Sigmoid colon (tissue), 4 donors: ENCODE measurements at regions not wholly inside any gene's neighbourhood (a gene's known extent, or its start where the extent isn't known, plus 50 kb on each side); places are given as distances from the start of the nearest gene placed in this dataset.

ENCODE experiments used
- CTCF ChIP-seq, 4 experiments: fragments of 450-650 bp in 3 of 4; fragments of 200-600 bp in 1 of 4; IDR thresholded peaks; one replicate each; pipeline ENCODE4 v1.5.1; 2016 to 2019; ENCODE audit warnings: antibody characterized with exemption in 4 of 4, mild to moderate bottlenecking in 3 of 4, moderate library complexity in 2 of 4
- POLR2A ChIP-seq, 2 donors: fragments of 450-650 bp; IDR thresholded peaks; one replicate each; pipeline ENCODE4 v1.6.1; 2016; ENCODE audit warnings: antibody characterized with exemption in 2 of 2, mild to moderate bottlenecking in 2 of 2, moderate library complexity in 2 of 2
- POLR2AphosphoS5 ChIP-seq, 4 donors: sonication (generic); formaldehyde crosslinking; IDR thresholded peaks; one replicate each; pipeline ENCODE4 v1.6.1; 2017; ENCODE audit warnings: antibody characterized with exemption in 4 of 4

GRCh38 chr21:17667256-17667655, 54.6 kb upstream of the BTG3 start:
- TF ChIP-seq CTCF (IDR thresholded peaks at IDR 0.05) (no peak), POLR2AphosphoS5 (IDR thresholded peaks at IDR 0.05) (no peak), POLR2A (IDR thresholded peaks at IDR 0.05) (no peak)
